Fibroblast of lung (primary cell): ENCODE measurements at regions not wholly inside any gene's neighbourhood (a gene's known extent, or its start where the extent isn't known, plus 50 kb on each side); places are given as distances from the start of the nearest gene placed in this dataset.
"Not testable (repeated sequence)": the region's sequence is repeated elsewhere in the genome, so short reads cannot be mapped to it uniquely, and the experiment has no call there.

Source experiments
- DNase-seq, 2 donors: peaks; one replicate each; pipeline versions ENCODE4 v3.0.0 to v3.0.0-alpha.2; 2010; ENCODE audit warnings: low read depth in 2 of 2
- H2AFZ ChIP-seq: 2 replicates; pipeline ENCODE4 v1.5.1; 2012; ENCODE audit warnings: low read length, control low read depth, inconsistent platforms
- H3K27ac ChIP-seq: 2 replicates; pipeline ENCODE4 v1.5.1; 2011; ENCODE audit warnings: low read length, control low read depth; ENCODE audit not compliant: insufficient read depth
- H3K27me3 ChIP-seq: 2 replicates; pipeline ENCODE4 v1.5.1; 2011; ENCODE audit warnings: mild to moderate bottlenecking, low read length; ENCODE audit not compliant: control insufficient read depth, insufficient read depth
- H3K36me3 ChIP-seq: 2 replicates; pipeline ENCODE4 v1.5.1; 2011; ENCODE audit warnings: low read length; ENCODE audit not compliant: control insufficient read depth, insufficient read depth
- H3K4me1 ChIP-seq: 2 replicates; pipeline ENCODE4 v1.5.1; 2011; ENCODE audit warnings: low read length; ENCODE audit not compliant: control insufficient read depth, insufficient read depth; ENCODE audit errors: extremely low read depth
- H3K4me2 ChIP-seq: 2 replicates; pipeline ENCODE4 v1.5.1; 2011; ENCODE audit warnings: low read length, control low read depth; ENCODE audit not compliant: insufficient read depth; ENCODE audit errors: extremely low read depth
- H3K4me3 ChIP-seq, 4 experiments: fragments of 200-600 bp in 1 of 4; sonication (generic) in 1 of 4; replicated peaks in 1 of 4; 2 replicates each; pipeline ENCODE4 v1.5.1; 2011 to 2016; ENCODE audit warnings: low read length in 4 of 4, low read depth in 3 of 4, mild to moderate bottlenecking in 3 of 4, control low read depth in 2 of 4, inconsistent platforms in 1 of 4, mixed read lengths in 1 of 4; ENCODE audit not compliant: insufficient read depth in 1 of 4; ENCODE audit errors: control extremely low read depth in 1 of 4
- H3K79me2 ChIP-seq: 2 replicates; pipeline ENCODE4 v1.5.1; 2012; ENCODE audit warnings: mild to moderate bottlenecking, low read length, inconsistent platforms; ENCODE audit not compliant: control insufficient read depth, insufficient read depth
- H3K9ac ChIP-seq: 2 replicates; pipeline ENCODE4 v1.5.1; 2011; ENCODE audit warnings: mild to moderate bottlenecking, low read length, control low read depth; ENCODE audit not compliant: insufficient read depth
- H3K9me3 ChIP-seq: 2 replicates; pipeline ENCODE4 v1.5.1; 2012; ENCODE audit warnings: low read depth, low read length; ENCODE audit not compliant: control insufficient read depth, insufficient read depth
- H4K20me1 ChIP-seq: 2 replicates; pipeline ENCODE4 v1.5.1; 2011; ENCODE audit warnings: low read length; ENCODE audit not compliant: control insufficient read depth, insufficient read depth; ENCODE audit errors: extremely low read depth
- EZH2 ChIP-seq: IDR thresholded peaks from 2 replicates; pipeline ENCODE4 v1.5.1; 2012; ENCODE audit warnings: low read length, control low read depth, mild to moderate bottlenecking; ENCODE audit errors: missing control alignments
- TF ChIP-seq, protein P1 (sequence below), 2 donors: IDR thresholded peaks in 1 of 2; conservative IDR thresholded peaks in 1 of 2; 1 replicate in 1 of 2; 2 replicates in 1 of 2; pipeline ENCODE4 v1.5.1; 2011 to 2012; ENCODE audit warnings: low read length in 2 of 2, control low read depth in 1 of 2, inconsistent platforms in 1 of 2, low read depth in 1 of 2, mild to moderate bottlenecking in 1 of 2

DNA sequence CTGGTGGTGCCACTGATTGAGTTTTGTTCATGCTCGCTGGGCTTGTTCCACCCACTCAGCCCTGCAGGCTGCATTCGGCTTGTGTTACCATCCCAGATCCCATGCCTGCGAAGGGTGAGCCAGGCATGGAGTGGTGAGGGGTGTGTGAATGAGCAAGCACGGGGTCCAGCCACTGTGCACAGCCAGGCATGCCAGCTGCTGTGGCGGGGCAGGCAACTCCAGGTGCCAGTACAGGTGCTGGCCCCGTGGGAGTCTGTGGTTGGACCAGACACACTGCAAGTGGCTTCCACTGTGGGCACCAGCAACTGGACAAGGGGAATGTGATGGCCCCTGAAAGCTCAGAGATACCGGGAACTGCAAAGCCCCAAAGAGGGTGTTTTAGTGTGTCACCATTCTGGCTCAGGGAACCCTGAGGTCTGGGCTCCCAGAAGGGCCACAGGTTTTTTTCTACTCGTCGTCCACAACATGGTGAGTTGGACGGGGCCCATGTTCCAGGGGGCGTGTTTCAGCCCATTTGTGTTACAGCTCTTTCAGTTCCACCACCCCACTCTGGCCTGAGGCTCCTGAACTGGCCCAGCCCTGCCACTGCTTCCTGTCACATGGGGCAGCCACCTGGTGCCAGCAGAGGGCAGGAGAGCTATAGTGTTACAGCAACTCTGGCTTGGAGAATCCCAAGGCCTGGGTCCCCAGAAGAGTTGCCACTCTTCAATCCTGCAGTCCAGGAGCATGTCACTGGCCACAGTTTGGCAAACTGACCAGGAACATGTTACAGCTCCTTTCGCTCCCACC lies 217.0 kb upstream of the OBI1 start:
- H3K79me2 ChIP-seq = no peaks in the 10 kb centered on the region
- H3K36me3 ChIP-seq = no peaks in the 10 kb centered on the region
- no peak for DNase-seq
- no peak for TF ChIP-seq EZH2
- TF ChIP-seq, protein P1, sequence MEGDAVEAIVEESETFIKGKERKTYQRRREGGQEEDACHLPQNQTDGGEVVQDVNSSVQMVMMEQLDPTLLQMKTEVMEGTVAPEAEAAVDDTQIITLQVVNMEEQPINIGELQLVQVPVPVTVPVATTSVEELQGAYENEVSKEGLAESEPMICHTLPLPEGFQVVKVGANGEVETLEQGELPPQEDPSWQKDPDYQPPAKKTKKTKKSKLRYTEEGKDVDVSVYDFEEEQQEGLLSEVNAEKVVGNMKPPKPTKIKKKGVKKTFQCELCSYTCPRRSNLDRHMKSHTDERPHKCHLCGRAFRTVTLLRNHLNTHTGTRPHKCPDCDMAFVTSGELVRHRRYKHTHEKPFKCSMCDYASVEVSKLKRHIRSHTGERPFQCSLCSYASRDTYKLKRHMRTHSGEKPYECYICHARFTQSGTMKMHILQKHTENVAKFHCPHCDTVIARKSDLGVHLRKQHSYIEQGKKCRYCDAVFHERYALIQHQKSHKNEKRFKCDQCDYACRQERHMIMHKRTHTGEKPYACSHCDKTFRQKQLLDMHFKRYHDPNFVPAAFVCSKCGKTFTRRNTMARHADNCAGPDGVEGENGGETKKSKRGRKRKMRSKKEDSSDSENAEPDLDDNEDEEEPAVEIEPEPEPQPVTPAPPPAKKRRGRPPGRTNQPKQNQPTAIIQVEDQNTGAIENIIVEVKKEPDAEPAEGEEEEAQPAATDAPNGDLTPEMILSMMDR (conservative IDR thresholded peaks at IDR 0.05 in 1 of 2, IDR thresholded peaks at IDR 0.05 in 1 of 2; ENCODE audit: low read depth in 1 of 2, low read length in 2 of 2) = no peak
- H3K4me1 ChIP-seq = no peaks in the 10 kb centered on the region
- no peak overlapping the region for H3K4me3 ChIP-seq
- H3K27ac ChIP-seq = no peak overlapping the region
- no peaks in the 10 kb centered on the region for H3K9me3 ChIP-seq
- no peak overlapping the region for H2AFZ ChIP-seq
- no peak overlapping the region for H3K4me2 ChIP-seq
- no peak overlapping the region for H3K9ac ChIP-seq
- no peaks in the 10 kb centered on the region for H3K27me3 ChIP-seq
- no peaks in the 10 kb centered on the region for H4K20me1 ChIP-seq

DNA sequence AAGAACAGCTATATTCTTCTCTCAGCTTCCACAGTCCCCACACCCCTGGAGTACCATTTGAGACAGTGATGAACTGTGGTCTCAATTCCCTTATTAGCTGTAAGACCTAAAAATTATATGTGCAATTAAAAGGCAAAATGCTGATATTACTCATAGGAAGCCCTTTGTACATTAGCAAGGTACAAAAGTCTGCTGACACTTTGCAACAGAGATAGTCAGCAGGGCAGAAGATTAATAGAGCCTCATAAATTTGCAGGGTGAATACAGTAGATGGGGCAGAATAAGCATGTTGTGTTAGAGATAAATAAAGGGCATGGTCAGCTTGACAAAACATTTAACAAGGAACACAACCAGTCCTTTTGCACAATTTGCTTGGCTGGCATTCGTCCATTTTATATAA lies 210.0 kb upstream of the OBI1 start:
- Histone ChIP-seq H3K79me2 (no peaks in the 10 kb centered on the region), H3K4me3 (no peak overlapping the region), H2AFZ (no peak overlapping the region), H3K4me2 (no peak overlapping the region), H3K9me3 (no peaks in the 10 kb centered on the region), H4K20me1 (no peaks in the 10 kb centered on the region), H3K27ac (no peak overlapping the region), H3K9ac (no peak overlapping the region), H3K36me3 (no peaks in the 10 kb centered on the region), H3K4me1 (no peaks in the 10 kb centered on the region), H3K27me3 (no peaks in the 10 kb centered on the region)
- no peak for TF ChIP-seq EZH2
- TF ChIP-seq, protein P1 (conservative IDR thresholded peaks at IDR 0.05 in 1 of 2, IDR thresholded peaks at IDR 0.05 in 1 of 2; ENCODE audit: low read depth in 1 of 2, low read length in 2 of 2) = no peak
- DNase-seq = no peak

DNA sequence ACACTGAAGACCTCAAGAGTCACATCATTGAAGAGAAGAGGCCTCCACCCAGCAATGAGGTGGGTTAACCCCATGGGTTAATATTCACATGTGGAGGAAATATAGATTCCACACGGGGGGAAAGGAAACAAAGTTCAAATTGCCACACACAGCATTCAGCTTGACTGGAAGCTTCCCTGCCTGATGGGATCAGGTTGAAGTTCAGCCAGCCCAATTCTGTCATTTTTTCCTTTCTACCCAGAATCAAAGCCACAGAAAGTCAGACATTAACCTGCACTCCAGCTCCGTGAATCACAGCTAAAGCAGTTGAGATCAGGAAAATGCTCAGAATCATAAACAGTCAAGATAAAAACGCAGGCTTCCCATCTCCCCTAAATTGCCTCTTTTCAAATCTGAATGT lies 208.7 kb upstream of the OBI1 start:
- Histone ChIP-seq H3K27ac (no peak overlapping the region), H4K20me1 (no peaks in the 10 kb centered on the region), H3K9me3 (no peaks in the 10 kb centered on the region), H3K27me3 (no peaks in the 10 kb centered on the region), H3K9ac (no peak overlapping the region), H2AFZ (no peak overlapping the region), H3K36me3 (no peaks in the 10 kb centered on the region), H3K4me2 (no peak overlapping the region), H3K4me1 (no peaks in the 10 kb centered on the region), H3K79me2 (no peaks in the 10 kb centered on the region), H3K4me3 (no peak overlapping the region)
- DNase-seq = no peak
- TF ChIP-seq, protein P1 (conservative IDR thresholded peaks at IDR 0.05 in 1 of 2, IDR thresholded peaks at IDR 0.05 in 1 of 2; ENCODE audit: low read depth in 1 of 2, low read length in 2 of 2) = no peak
- no peak for TF ChIP-seq EZH2

DNA sequence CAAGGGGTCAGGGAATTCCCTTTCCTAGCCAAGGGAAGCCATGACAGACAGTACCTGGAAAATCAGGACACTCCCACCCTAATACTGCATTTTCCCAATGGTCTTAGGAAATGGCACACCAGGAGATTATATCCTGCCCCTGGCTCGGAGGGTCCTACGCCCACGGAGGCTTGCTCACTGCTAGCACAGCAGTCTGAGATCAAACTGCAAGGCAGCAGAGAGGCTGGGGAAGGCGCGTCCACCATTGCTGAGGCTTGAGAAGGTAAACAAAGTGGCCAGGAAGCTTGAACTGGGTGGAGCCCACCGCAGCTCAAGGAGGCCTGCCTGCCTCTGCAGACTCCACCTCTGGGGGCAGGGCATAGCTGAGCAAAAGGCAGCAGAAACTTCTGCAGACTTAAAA lies 207.1 kb upstream of the OBI1 start:
- H3K4me2 ChIP-seq, H3K36me3 ChIP-seq, H3K79me2 ChIP-seq, H3K9ac ChIP-seq, H2AFZ ChIP-seq, H3K4me3 ChIP-seq, H3K27ac ChIP-seq, H3K27me3 ChIP-seq, H3K4me1 ChIP-seq, H4K20me1 ChIP-seq, H3K9me3 ChIP-seq, DNase-seq: not testable (repeated sequence)
